Uterus (tissue), 3 donors: ENCODE measurements at regions not wholly inside any gene's neighbourhood (a gene's known extent, or its start where the extent isn't known, plus 50 kb on each side); places are given as distances from the start of the nearest gene placed in this dataset.

ENCODE experiments used
- DNase-seq, 2 donors: peaks; one replicate each; pipeline ENCODE4 v3.0.0-alpha.2; 2019 to 2020
- H3K27ac ChIP-seq, 2 donors: fragments of 200-600 bp; sonication (generic); 1 replicate in 1 of 2; 2 replicates in 1 of 2; pipeline ENCODE4 v1.5.1; 2016 to 2018
- H3K27me3 ChIP-seq, 2 donors: fragments of 200-600 bp; sonication (generic); one replicate each; pipeline ENCODE4 v1.5.1; 2018 to 2019; ENCODE audit warnings: control low read depth in 1 of 2
- H3K36me3 ChIP-seq, 2 donors: fragments of 200-600 bp; sonication (generic); one replicate each; pipeline ENCODE4 v1.5.1; 2019; ENCODE audit warnings: control low read depth in 1 of 2
- H3K4me1 ChIP-seq, 2 donors: fragments of 200-600 bp; sonication (generic); one replicate each; pipeline ENCODE4 v1.5.1; 2018 to 2019; ENCODE audit warnings: control low read depth in 1 of 2
- H3K4me3 ChIP-seq, 2 donors: fragments of 200-600 bp; sonication (generic); 1 replicate in 1 of 2; 2 replicates in 1 of 2; pipeline ENCODE4 v1.5.1; 2018 to 2019; ENCODE audit warnings: mild to moderate bottlenecking in 1 of 2
- H3K9me3 ChIP-seq, 2 donors: fragments of 200-600 bp; sonication (generic); one replicate each; pipeline ENCODE4 v1.5.1; 2019; ENCODE audit warnings: control low read depth in 1 of 2
- POLR2A ChIP-seq, 2 donors: fragments of 450-650 bp; IDR thresholded peaks; one replicate each; pipeline ENCODE4 v1.6.1; 2016; ENCODE audit warnings: antibody characterized with exemption in 2 of 2, mild to moderate bottlenecking in 1 of 2, moderate library complexity in 1 of 2
- intact Hi-C: fragments of 100-400 bp; cut with DNase I; formaldehyde crosslinking; loops from one replicate; pipeline ENCODE4 v1.15.1; 2023; ENCODE audit warnings: low total_unique reads
- TF ChIP-seq, protein P1 (sequence below), 4 experiments: fragments of 200-600 bp in 2 of 4; fragments of 450-650 bp in 2 of 4; sonication (generic) in 2 of 4; IDR thresholded peaks; one replicate each; pipeline ENCODE4 v1.5.1; 2016 to 2019; ENCODE audit warnings: antibody characterized with exemption in 4 of 4, mild to moderate bottlenecking in 2 of 4, moderate library complexity in 1 of 4
- donor health status: DM: yes; HTN: yes; CAD: no.

GRCh38 chr14:42378274-42378673, 771.6 kb downstream of the LRFN5 start:
- intact Hi-C loops = no loop called here
- no peak for TF ChIP-seq POLR2A (IDR thresholded peaks at IDR 0.05)
- no peak for DNase-seq
- no peak overlapping the region for H3K27ac ChIP-seq
- no peaks in the 10 kb centered on the region for H3K36me3 ChIP-seq
- no peaks in the 10 kb centered on the region for H3K27me3 ChIP-seq
- no peaks in the 10 kb centered on the region for H3K4me1 ChIP-seq
- H3K4me3 ChIP-seq = no peak overlapping the region
- H3K9me3 ChIP-seq = no peaks in the 10 kb centered on the region

DNA sequence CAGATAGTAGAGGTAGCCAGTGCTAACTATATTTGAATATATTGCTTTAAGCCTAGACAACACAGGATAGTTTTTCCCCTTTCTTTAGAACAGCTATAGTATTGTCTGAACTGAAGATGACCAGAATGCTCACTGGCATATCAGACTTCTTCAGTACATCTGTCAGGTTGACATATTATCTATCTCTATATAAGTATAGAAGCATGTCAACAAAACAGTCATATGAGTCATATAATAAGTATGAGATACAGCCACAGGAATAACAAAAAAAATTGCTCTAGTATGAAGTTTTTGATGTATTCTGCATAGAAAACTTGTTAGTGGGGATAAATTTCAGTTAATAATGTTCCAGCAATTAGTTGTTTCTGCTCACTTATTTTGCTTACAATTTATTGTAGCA, 767.7 kb downstream of the LRFN5 start:
- DNase-seq = no peak
- Histone ChIP-seq H3K27ac (no peak overlapping the region), H3K36me3 (no peaks in the 10 kb centered on the region), H3K4me1 (no peaks in the 10 kb centered on the region), H3K4me3 (no peak overlapping the region), H3K27me3 (no peaks in the 10 kb centered on the region), H3K9me3 (no peaks in the 10 kb centered on the region)
- intact Hi-C loops = no loop called here
- no peak for TF ChIP-seq POLR2A (IDR thresholded peaks at IDR 0.05)
- TF ChIP-seq, protein P1, sequence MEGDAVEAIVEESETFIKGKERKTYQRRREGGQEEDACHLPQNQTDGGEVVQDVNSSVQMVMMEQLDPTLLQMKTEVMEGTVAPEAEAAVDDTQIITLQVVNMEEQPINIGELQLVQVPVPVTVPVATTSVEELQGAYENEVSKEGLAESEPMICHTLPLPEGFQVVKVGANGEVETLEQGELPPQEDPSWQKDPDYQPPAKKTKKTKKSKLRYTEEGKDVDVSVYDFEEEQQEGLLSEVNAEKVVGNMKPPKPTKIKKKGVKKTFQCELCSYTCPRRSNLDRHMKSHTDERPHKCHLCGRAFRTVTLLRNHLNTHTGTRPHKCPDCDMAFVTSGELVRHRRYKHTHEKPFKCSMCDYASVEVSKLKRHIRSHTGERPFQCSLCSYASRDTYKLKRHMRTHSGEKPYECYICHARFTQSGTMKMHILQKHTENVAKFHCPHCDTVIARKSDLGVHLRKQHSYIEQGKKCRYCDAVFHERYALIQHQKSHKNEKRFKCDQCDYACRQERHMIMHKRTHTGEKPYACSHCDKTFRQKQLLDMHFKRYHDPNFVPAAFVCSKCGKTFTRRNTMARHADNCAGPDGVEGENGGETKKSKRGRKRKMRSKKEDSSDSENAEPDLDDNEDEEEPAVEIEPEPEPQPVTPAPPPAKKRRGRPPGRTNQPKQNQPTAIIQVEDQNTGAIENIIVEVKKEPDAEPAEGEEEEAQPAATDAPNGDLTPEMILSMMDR (IDR thresholded peaks at IDR 0.05) = no peak

GRCh38 chr14:42370056-42370455, 763.4 kb downstream of the LRFN5 start:
- H3K4me1 ChIP-seq = no peaks in the 10 kb centered on the region
- intact Hi-C loops = no loop called here
- no peaks in the 10 kb centered on the region for H3K27me3 ChIP-seq
- no peaks in the 10 kb centered on the region for H3K36me3 ChIP-seq
- H3K9me3 ChIP-seq = no peaks in the 10 kb centered on the region
- H3K4me3 ChIP-seq = no peak overlapping the region
- no peak for TF ChIP-seq POLR2A (IDR thresholded peaks at IDR 0.05)
- TF ChIP-seq, protein P1 (IDR thresholded peaks at IDR 0.05) = no peak
- H3K27ac ChIP-seq = no peak overlapping the region
- DNase-seq = no peak

DNA sequence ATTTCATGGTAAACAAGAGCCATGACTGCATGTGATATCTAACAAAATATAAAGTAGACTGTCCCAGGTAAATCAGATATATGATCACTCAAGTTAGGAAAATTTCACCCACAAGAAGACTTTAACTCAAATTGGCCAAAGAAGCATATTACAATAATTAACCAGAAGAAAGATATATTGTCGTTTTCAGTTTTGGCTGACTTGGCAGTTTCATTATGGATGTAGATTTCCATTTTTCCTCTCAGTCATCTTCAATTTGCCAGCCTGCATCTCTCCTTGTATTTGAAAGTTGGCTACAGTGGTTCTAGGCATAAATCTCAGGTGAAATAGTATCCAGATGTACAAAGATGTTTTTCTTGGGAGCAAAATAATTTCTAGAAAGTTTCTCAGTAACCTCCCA, 761.6 kb downstream of the LRFN5 start:
- no peaks in the 10 kb centered on the region for H3K36me3 ChIP-seq
- H3K4me3 ChIP-seq = no peak overlapping the region
- no peaks in the 10 kb centered on the region for H3K9me3 ChIP-seq
- H3K4me1 ChIP-seq = no peaks in the 10 kb centered on the region
- H3K27ac ChIP-seq = no peak overlapping the region
- intact Hi-C loops = no loop called here
- H3K27me3 ChIP-seq = no peaks in the 10 kb centered on the region
- DNase-seq = no peak
- TF ChIP-seq, protein P1 (IDR thresholded peaks at IDR 0.05) = no peak
- no peak for TF ChIP-seq POLR2A (IDR thresholded peaks at IDR 0.05)

DNA sequence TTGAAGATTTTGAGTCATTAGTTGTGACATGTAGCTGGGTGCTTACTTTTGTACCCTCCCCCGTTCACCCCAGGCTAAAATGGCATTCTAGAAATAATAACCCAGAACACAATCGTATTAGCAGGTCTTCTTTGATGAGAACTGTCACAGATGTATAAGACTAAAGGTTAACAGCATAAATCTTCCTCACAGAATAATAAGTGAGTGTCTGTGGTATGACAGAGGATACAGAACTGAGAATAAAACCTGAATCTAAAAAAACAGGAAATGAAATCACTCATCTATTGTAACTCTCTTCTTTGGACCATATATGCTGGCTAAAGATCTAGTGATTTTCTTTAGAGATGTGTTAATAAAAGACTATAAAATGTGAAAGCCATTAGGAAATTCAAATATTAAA, 746.6 kb downstream of the LRFN5 start:
- H3K9me3 ChIP-seq = no peaks in the 10 kb centered on the region
- TF ChIP-seq, protein P1 (IDR thresholded peaks at IDR 0.05) = no peak
- no peak for TF ChIP-seq POLR2A (IDR thresholded peaks at IDR 0.05)
- H3K4me3 ChIP-seq = no peak overlapping the region
- DNase-seq = no peak
- H3K27ac ChIP-seq = no peak overlapping the region
- no peaks in the 10 kb centered on the region for H3K27me3 ChIP-seq
- H3K36me3 ChIP-seq = no peaks in the 10 kb centered on the region
- no peaks in the 10 kb centered on the region for H3K4me1 ChIP-seq
- intact Hi-C loops = no loop called here

DNA sequence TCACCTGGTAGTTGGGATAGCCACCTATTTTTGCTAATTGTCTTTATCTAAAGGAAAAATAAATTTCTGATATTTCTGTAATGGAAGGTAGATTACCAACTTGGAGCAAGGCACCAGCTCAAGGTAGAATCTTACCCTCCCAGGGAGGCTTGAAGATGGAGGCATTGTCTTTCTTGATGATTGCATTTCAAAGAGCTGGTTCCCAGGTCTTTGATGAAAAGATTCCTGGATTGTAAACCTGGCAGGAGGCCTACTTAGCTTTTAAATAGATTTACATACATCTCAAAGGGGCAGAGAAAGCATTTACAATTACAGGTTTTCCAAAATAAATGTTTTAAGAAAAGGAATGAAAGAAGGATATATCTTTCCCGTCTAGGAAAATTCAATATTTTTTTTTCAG, 729.2 kb downstream of the LRFN5 start:
- intact Hi-C loops = no loop called here
- no peak overlapping the region for H3K27ac ChIP-seq
- no peaks in the 10 kb centered on the region for H3K27me3 ChIP-seq
- TF ChIP-seq, protein P1 (IDR thresholded peaks at IDR 0.05) = no peak
- TF ChIP-seq POLR2A (IDR thresholded peaks at IDR 0.05) = no peak
- no peaks in the 10 kb centered on the region for H3K4me1 ChIP-seq
- no peak overlapping the region for H3K4me3 ChIP-seq
- no peak for DNase-seq
- H3K9me3 ChIP-seq = no peaks in the 10 kb centered on the region
- H3K36me3 ChIP-seq = no peaks in the 10 kb centered on the region
